ENCODE measurements at regions not wholly inside any gene's neighbourhood (a gene's known extent, or its start where the extent isn't known, plus 50 kb on each side); places are given as distances from the start of the nearest gene placed in this dataset.

- Histone ChIP-seq H2BK20ac (ENCODE audit: low read length) (no peak overlapping the region), H2AFZ (ENCODE audit: low read length) (no peak overlapping the region), H3K4ac (replicated peaks; ENCODE audit: insufficient read length, low read depth, low read length) (no peak overlapping the region), H3K79me2 (ENCODE audit: control insufficient read depth in 1 of 2, insufficient read depth in 2 of 2, low read length in 2 of 2) (no peaks in the 10 kb centered on the region), H3K4me3 (ENCODE audit: extremely low read depth in 1 of 4, insufficient read depth in 2 of 4, low read depth in 3 of 4, low read length in 4 of 4) (no peak overlapping the region), H3K23me2 (ENCODE audit: low read depth, low read length) (no peaks in the 10 kb centered on the region), H2BK120ac (replicated peaks; ENCODE audit: low read depth, low read length) (no peak overlapping the region), H3K27ac (ENCODE audit: low read depth, low read length) (no peak overlapping the region), H4K20me1 (replicated peaks in 1 of 2; ENCODE audit: control insufficient read depth in 1 of 2, insufficient read depth in 2 of 2, low read length in 2 of 2) (no peaks in the 10 kb centered on the region), H2BK12ac (ENCODE audit: low read depth, low read length) (no peak overlapping the region), H3K36me3 (ENCODE audit: control insufficient read depth in 2 of 4, insufficient read depth in 4 of 4, low read length in 3 of 4) (no peaks in the 10 kb centered on the region), H3K79me1 (ENCODE audit: low read depth, low read length) (no peaks in the 10 kb centered on the region), H3K27me3 (replicated peaks in 1 of 4; ENCODE audit: control insufficient read depth in 3 of 4, extremely low read depth in 1 of 4, insufficient read depth in 3 of 4, low read length in 3 of 4) (no peaks in the 10 kb centered on the region), H3K9me3 (ENCODE audit: insufficient read depth in 2 of 2, low read depth in 1 of 2, low read length in 1 of 2) (no peaks in the 10 kb centered on the region; a peak in 2 of 4 replicates), H3K56ac (replicated peaks; ENCODE audit: insufficient read length, low read depth, low read length) (no peak overlapping the region), H4K8ac (ENCODE audit: extremely low read depth, insufficient read depth, low read length) (no peak overlapping the region), H3K14ac (ENCODE audit: insufficient read length) (no peak overlapping the region), H4K91ac (replicated peaks; ENCODE audit: insufficient read length, low read length) (no peak overlapping the region), H2BK15ac (ENCODE audit: low read length) (no peak overlapping the region), H3K18ac (ENCODE audit: extremely low read depth, low read length) (no peak overlapping the region), H2AK5ac (ENCODE audit: low read depth, low read length) (no peak overlapping the region), H2BK5ac (ENCODE audit: low read depth, low read length) (no peak overlapping the region), H4K5ac (ENCODE audit: insufficient read length, low read depth, low read length) (no peak overlapping the region), H3K4me2 (ENCODE audit: insufficient read depth in 1 of 2, low read depth in 2 of 2, low read length in 2 of 2) (no peak overlapping the region), H3K9ac (replicated peaks in 1 of 4; ENCODE audit: extremely low read depth in 1 of 4, low read depth in 3 of 4, low read length in 3 of 4) (no peak overlapping the region), H3K4me1 (replicated peaks in 1 of 4; ENCODE audit: control insufficient read depth in 3 of 4, insufficient read depth in 4 of 4, low read length in 3 of 4) (no peaks in the 10 kb centered on the region), H3K23ac (ENCODE audit: insufficient read length) (no peak overlapping the region)
- ChIA-PET CTCF (ENCODE audit: partially characterized antibody) (no interaction called here), POLR2A (ENCODE audit: partially characterized antibody) (no interaction called here)
- TF ChIP-seq FOSL1 (IDR thresholded peaks at IDR 0.05; ENCODE audit: insufficient read depth, low read depth, low read length) (no peak), SUZ12 (IDR thresholded peaks at IDR 0.05; ENCODE audit: low read length) (no peak), EGR1 (IDR thresholded peaks at IDR 0.05; ENCODE audit: borderline replicate concordance, low read depth, low read length) (no peak), TAF7 (optimal IDR thresholded peaks at IDR 0.05; ENCODE audit: borderline replicate concordance, low read depth, low read length) (no peak), ATF3 (IDR thresholded peaks at IDR 0.05; ENCODE audit: insufficient read depth, low read depth, low read length) (no peak), NRF1 (IDR thresholded peaks at IDR 0.05; ENCODE audit: low read depth, low read length) (no peak), SP1 (IDR thresholded peaks at IDR 0.05; ENCODE audit: low read depth, low read length) (no peak), BRCA1 (IDR thresholded peaks at IDR 0.05; ENCODE audit: low read depth, low read length) (no peak), EP300 (IDR thresholded peaks at IDR 0.05; ENCODE audit: borderline replicate concordance in 1 of 2, low read depth in 2 of 2, low read length in 2 of 2) (no peak), RXRA (IDR thresholded peaks at IDR 0.05; ENCODE audit: insufficient read depth, low read depth, low read length) (no peak), CHD2 (IDR thresholded peaks at IDR 0.05; ENCODE audit: low read length) (no peak), USF2 (IDR thresholded peaks at IDR 0.05; ENCODE audit: low read length) (no peak)
- no peak for DNase-seq (ENCODE audit: low read depth in 1 of 2, low spot score in 2 of 2)
- FAIRE-seq: no peak
Observed at GRCh38 chr5:13207112-13207511, 737.4 kb downstream of the DNAH5 start.

All from H1 (cell line).